ENCODE measurements at regions not wholly inside any gene's neighbourhood (a gene's known extent, or its start where the extent isn't known, plus 50 kb on each side); places are given as distances from the start of the nearest gene placed in this dataset.

GRCh38 chr18:30915336-30915988, 127.1 kb downstream of the DSC3 start:
- Mint-ChIP-seq H3K27me3 (ENCODE audit: insufficient read depth, unreplicated experiment) (peaks cover 26% of the 10 kb centered on the region), H3K9me3 (ENCODE audit: unreplicated experiment) (no peaks in the 10 kb centered on the region), H3K4me3 (ENCODE audit: unreplicated experiment) (no peak overlapping the region), H3K27ac (ENCODE audit: low read depth, unreplicated experiment) (no peak overlapping the region), H3K36me3 (ENCODE audit: insufficient read depth, unreplicated experiment) (no peaks in the 10 kb centered on the region), H3K4me1 (ENCODE audit: insufficient read depth, unreplicated experiment) (no peaks in the 10 kb centered on the region)
- ChIA-PET POLR2A (interaction anchor here (0.6 kb wide), 2 partner anchors 64 to 697 kb away, joined by 3 read pairs; no protein-coding TSS in a partner anchor), CTCF (no interaction called here)
- TF ChIP-seq CTCF (IDR thresholded peaks at IDR 0.05; ENCODE audit: unreplicated experiment) = no peak
- no peak for DNase-seq (ENCODE audit: unreplicated experiment)
- no TSS peak for BruUV-seq (replicated peaks)
- intact Hi-C loops (cut with micrococcal nuclease) = no loop called here

- no peak for TF ChIP-seq CTCF (IDR thresholded peaks at IDR 0.05; ENCODE audit: unreplicated experiment)
- H3K36me3 Mint-ChIP-seq (ENCODE audit: insufficient read depth, unreplicated experiment) = no peaks in the 10 kb centered on the region
- BruUV-seq (replicated peaks) = no TSS peak
- no peak overlapping the region for H3K27ac Mint-ChIP-seq (ENCODE audit: low read depth, unreplicated experiment)
- ChIA-PET CTCF (no interaction called here), POLR2A (no interaction called here)
- no peaks in the 10 kb centered on the region for H3K9me3 Mint-ChIP-seq (ENCODE audit: unreplicated experiment)
- no peak for DNase-seq (ENCODE audit: unreplicated experiment)
- no peaks in the 10 kb centered on the region for H3K4me1 Mint-ChIP-seq (ENCODE audit: insufficient read depth, unreplicated experiment)
- H3K4me3 Mint-ChIP-seq (ENCODE audit: unreplicated experiment) = no peak overlapping the region
- intact Hi-C loops (cut with micrococcal nuclease) = no loop called here
- peaks cover 11% of the 10 kb centered on the region for H3K27me3 Mint-ChIP-seq (ENCODE audit: insufficient read depth, unreplicated experiment)
Measured at GRCh38 chr18:30908381-30908780, 134.2 kb downstream of the DSC3 start.

- intact Hi-C loops (cut with micrococcal nuclease) = no loop called here
- no peak overlapping the region for H3K27ac Mint-ChIP-seq (ENCODE audit: low read depth, unreplicated experiment)
- BruUV-seq (replicated peaks) = no TSS peak
- H3K4me1 Mint-ChIP-seq (ENCODE audit: insufficient read depth, unreplicated experiment) = no peaks in the 10 kb centered on the region
- TF ChIP-seq CTCF (IDR thresholded peaks at IDR 0.05; ENCODE audit: unreplicated experiment) = no peak
- H3K4me3 Mint-ChIP-seq (ENCODE audit: unreplicated experiment) = no peak overlapping the region
- no peaks in the 10 kb centered on the region for H3K36me3 Mint-ChIP-seq (ENCODE audit: insufficient read depth, unreplicated experiment)
- H3K27me3 Mint-ChIP-seq (ENCODE audit: insufficient read depth, unreplicated experiment) = peaks cover 12% of the 10 kb centered on the region
- peak; percentile 95 for DNase-seq (ENCODE audit: unreplicated experiment)
- no peaks in the 10 kb centered on the region for H3K9me3 Mint-ChIP-seq (ENCODE audit: unreplicated experiment)
- CTCF ChIA-PET = interaction anchor here (0.6 to 1.0 kb wide), 3 partner anchors 8 to 1935 kb away, joined by 3 to 5 read pairs (median 5); no protein-coding TSS in a partner anchor
- POLR2A ChIA-PET = interaction anchor here (0.5 to 1.1 kb wide), 4 partner anchors 9 to 29 kb away, joined by 3 read pairs; no protein-coding TSS in a partner anchor
Measured at GRCh38 chr18:30903566-30903965, 139.0 kb downstream of the DSC3 start.

GRCh38 chr18:30889519-30890301, 152.8 kb downstream of the DSC3 start:
- H3K27ac Mint-ChIP-seq (ENCODE audit: low read depth, unreplicated experiment) = no peak overlapping the region
- ChIA-PET CTCF (interaction anchor here (0.5 to 3.1 kb wide), 20 partner anchors 9 to 1734 kb away, joined by 3 to 60 read pairs (median 3); no protein-coding TSS in a partner anchor), POLR2A (interaction anchor here (0.6 kb wide), 1 partner anchor 424 kb away, joined by 4 read pairs; no protein-coding TSS in a partner anchor)
- H3K4me1 Mint-ChIP-seq (ENCODE audit: insufficient read depth, unreplicated experiment) = no peaks in the 10 kb centered on the region
- intact Hi-C loops (cut with micrococcal nuclease) = loop anchor here (5.0 kb wide), 2 partner anchors 997 to 1012 kb away; no protein-coding TSS in a partner anchor
- H3K36me3 Mint-ChIP-seq (ENCODE audit: insufficient read depth, unreplicated experiment) = no peaks in the 10 kb centered on the region
- TF ChIP-seq CTCF (IDR thresholded peaks at IDR 0.05; ENCODE audit: unreplicated experiment) = peak; percentile 23
- peak; percentile 60 for DNase-seq (ENCODE audit: unreplicated experiment)
- H3K4me3 Mint-ChIP-seq (ENCODE audit: unreplicated experiment) = no peak overlapping the region
- H3K9me3 Mint-ChIP-seq (ENCODE audit: unreplicated experiment) = no peaks in the 10 kb centered on the region
- no TSS peak for BruUV-seq (replicated peaks)
- peaks cover 61% of the 10 kb centered on the region for H3K27me3 Mint-ChIP-seq (ENCODE audit: insufficient read depth, unreplicated experiment)

Data from MCF 10A (cell line).